H9 (cell line): ENCODE measurements at regions not wholly inside any gene's neighbourhood (a gene's known extent, or its start where the extent isn't known, plus 50 kb on each side); places are given as distances from the start of the nearest gene placed in this dataset.

Experiments used
- DNase-seq: peaks from one replicate; pipeline ENCODE4 v3.0.0-alpha.2; 2017
- H2AFZ ChIP-seq: one replicate; pipeline ENCODE4 v1.6.1; 2013; ENCODE audit warnings: mild to moderate bottlenecking, low read length, control low read depth, moderate library complexity
- H2AK5ac ChIP-seq: 2 replicates; pipeline ENCODE4 v1.6.1; 2013; ENCODE audit warnings: low read length, control low read depth, mixed read lengths; ENCODE audit not compliant: insufficient read length
- H2BK120ac ChIP-seq: one replicate; pipeline ENCODE4 v1.6.1; 2013; ENCODE audit warnings: low read depth, mild to moderate bottlenecking, low read length, control low read depth, inconsistent platforms; ENCODE audit not compliant: poor library complexity, severe bottlenecking
- H2BK12ac ChIP-seq: 2 replicates; pipeline ENCODE4 v1.6.1; 2013; ENCODE audit warnings: low read length, control low read depth, mixed read lengths, low read depth; ENCODE audit not compliant: insufficient read length
- H2BK15ac ChIP-seq: 2 replicates; pipeline ENCODE4 v1.6.1; 2013; ENCODE audit warnings: low read depth, low read length, control low read depth
- H2BK20ac ChIP-seq: one replicate; pipeline ENCODE4 v1.6.1; 2013; ENCODE audit warnings: low read depth, mild to moderate bottlenecking, low read length, control low read depth, inconsistent platforms; ENCODE audit not compliant: poor library complexity, severe bottlenecking
- H2BK5ac ChIP-seq: 2 replicates; pipeline ENCODE4 v1.6.1; 2013; ENCODE audit warnings: low read length, control low read depth, mixed read lengths; ENCODE audit not compliant: insufficient read length
- H3K14ac ChIP-seq: 2 replicates; pipeline ENCODE4 v1.6.1; 2013; ENCODE audit warnings: low read length, control low read depth; ENCODE audit not compliant: insufficient read depth
- H3K18ac ChIP-seq: 2 replicates; pipeline ENCODE4 v1.6.1; 2013; ENCODE audit warnings: low read depth, mild to moderate bottlenecking, mixed read lengths, low read length, control low read depth; ENCODE audit not compliant: insufficient read length
- H3K23ac ChIP-seq: 2 replicates; pipeline ENCODE4 v1.6.1; 2013; ENCODE audit warnings: low read length, control low read depth, mixed read lengths, low read depth; ENCODE audit not compliant: insufficient read length
- H3K23me2 ChIP-seq: 2 replicates; pipeline ENCODE4 v1.6.1; 2013; ENCODE audit warnings: low read depth, mild to moderate bottlenecking, mixed read lengths, low read length, control low read depth; ENCODE audit not compliant: insufficient read length, poor library complexity, severe bottlenecking
- H3K27ac ChIP-seq: 2 replicates; pipeline ENCODE4 v1.5.1; 2013; ENCODE audit warnings: low read length, control low read depth, mixed read lengths, low read depth; ENCODE audit not compliant: insufficient read length
- H3K27me3 ChIP-seq: 2 replicates; pipeline ENCODE4 v1.6.1; 2013; ENCODE audit warnings: low read length, control low read depth, inconsistent platforms; ENCODE audit not compliant: insufficient read depth
- H3K4ac ChIP-seq: 2 replicates; pipeline ENCODE4 v1.6.1; 2013; ENCODE audit warnings: low read depth, mild to moderate bottlenecking, control low read depth, inconsistent platforms, low read length, moderate library complexity
- H3K4me1 ChIP-seq: 2 replicates; pipeline ENCODE4 v1.6.1; 2013; ENCODE audit warnings: low read length, control low read depth, inconsistent platforms; ENCODE audit not compliant: insufficient read depth
- H3K4me2 ChIP-seq: 2 replicates; pipeline ENCODE4 v1.6.1; 2013; ENCODE audit warnings: low read length, control low read depth, mixed read lengths; ENCODE audit not compliant: insufficient read length, insufficient read depth
- H3K56ac ChIP-seq: 2 replicates; pipeline ENCODE4 v1.6.1; 2013; ENCODE audit warnings: low read depth, mild to moderate bottlenecking, mixed read lengths, low read length, control low read depth; ENCODE audit not compliant: insufficient read length
- H3K79me1 ChIP-seq: 2 replicates; pipeline ENCODE4 v1.6.1; 2013; ENCODE audit warnings: low read depth, mild to moderate bottlenecking, moderate library complexity, low read length, control low read depth, inconsistent platforms; ENCODE audit not compliant: insufficient read depth, poor library complexity, severe bottlenecking
- H3K79me2 ChIP-seq: 2 replicates; pipeline ENCODE4 v1.6.1; 2013; ENCODE audit warnings: low read length, control low read depth, inconsistent platforms; ENCODE audit not compliant: insufficient read depth
- H3K9ac ChIP-seq: 2 replicates; pipeline ENCODE4 v1.6.1; 2013; ENCODE audit warnings: low read length, control low read depth, mixed read lengths; ENCODE audit not compliant: insufficient read length; ENCODE audit errors: extremely low read depth
- H3K9me3 ChIP-seq: one replicate; pipeline ENCODE4 v1.6.1; 2013; ENCODE audit warnings: low read depth, low read length, inconsistent platforms; ENCODE audit not compliant: control insufficient read depth
- H3T11ph ChIP-seq: one replicate; pipeline ENCODE4 v1.6.1; 2013; ENCODE audit warnings: mild to moderate bottlenecking, low read length, control low read depth, inconsistent platforms
- H4K20me1 ChIP-seq: one replicate; pipeline ENCODE4 v1.6.1; 2013; ENCODE audit not compliant: control insufficient read depth, insufficient read length, insufficient read depth
- H4K5ac ChIP-seq: 2 replicates; pipeline ENCODE4 v1.6.1; 2013; ENCODE audit warnings: low read depth, mild to moderate bottlenecking, mixed read lengths, low read length, control low read depth; ENCODE audit not compliant: insufficient read length
- H4K8ac ChIP-seq: replicated peaks from 2 replicates; pipeline ENCODE4 v1.6.1; 2013; ENCODE audit warnings: low read length, control low read depth, mixed read lengths, low read depth; ENCODE audit not compliant: insufficient read length
- H4K91ac ChIP-seq: 2 replicates; pipeline ENCODE4 v1.6.1; 2013; ENCODE audit warnings: low read depth, mild to moderate bottlenecking, moderate library complexity, mixed read lengths, low read length, control low read depth; ENCODE audit not compliant: insufficient read length
- H3K27ac Mint-ChIP-seq, 3 experiments: 2 replicates in 2 of 3; 3 replicates in 1 of 3; pipeline ENCODE4 v1.8.0; 2020 to 2021; ENCODE audit warnings: mixed read lengths in 3 of 3, mild to moderate bottlenecking in 1 of 3, moderate library complexity in 1 of 3
- H3K27me3 Mint-ChIP-seq: 2 replicates; pipeline ENCODE4 v1.8.0; 2021; ENCODE audit warnings: low read depth, mild to moderate bottlenecking, moderate library complexity, mixed read lengths
- H3K36me3 Mint-ChIP-seq, 3 experiments: 2 replicates in 2 of 3; 3 replicates in 1 of 3; pipeline ENCODE4 v1.8.0; 2020 to 2021; ENCODE audit warnings: low read depth in 3 of 3, mixed read lengths in 3 of 3; ENCODE audit not compliant: insufficient read depth in 1 of 3
- H3K4me1 Mint-ChIP-seq, 2 experiments: 2 replicates each; pipeline ENCODE4 v1.8.0; 2020; ENCODE audit warnings: mixed read lengths in 2 of 2
- H3K4me3 Mint-ChIP-seq, 2 experiments: 2 replicates in 1 of 2; 3 replicates in 1 of 2; pipeline ENCODE4 v1.8.0; 2020 to 2021; ENCODE audit warnings: mild to moderate bottlenecking in 2 of 2, mixed read lengths in 2 of 2, moderate library complexity in 1 of 2
- H3K9me3 Mint-ChIP-seq, 2 experiments: 2 replicates in 1 of 2; 3 replicates in 1 of 2; pipeline ENCODE4 v1.8.0; 2020; ENCODE audit warnings: mild to moderate bottlenecking in 2 of 2, mixed read lengths in 2 of 2, moderate library complexity in 1 of 2
- TF ChIP-seq, protein P1 (sequence below): fragments of 200-600 bp; sonication (generic); conservative IDR thresholded peaks from 3 replicates; pipeline ENCODE4 v1.8.0; 2021; ENCODE audit warnings: antibody characterized with exemption, mild to moderate bottlenecking

DNA sequence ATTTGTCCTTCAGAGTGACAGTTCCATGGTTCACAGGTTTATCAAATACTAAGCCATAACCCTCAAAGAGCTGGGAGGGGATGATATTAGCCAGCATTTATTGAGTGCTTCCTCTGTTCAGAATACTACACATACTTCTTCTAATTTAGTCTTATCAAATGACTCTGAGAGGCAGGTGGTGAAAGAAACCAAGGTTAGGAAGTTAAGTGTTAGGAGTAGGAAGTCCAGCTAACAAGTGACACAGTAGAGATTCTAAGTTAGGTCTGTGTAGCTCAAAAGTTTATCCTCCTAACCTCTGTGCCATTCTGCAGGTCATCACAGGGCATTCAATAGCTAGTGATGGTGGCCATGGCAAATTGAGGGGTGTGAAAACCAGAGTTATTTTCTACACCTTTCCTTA is 198.3 kb upstream of the MID1 start:
- Histone ChIP-seq H4K20me1 (no peaks in the 10 kb centered on the region), H3K79me1 (no peaks in the 10 kb centered on the region), H2AFZ (no peak overlapping the region), H3K4me1 (no peaks in the 10 kb centered on the region), H3K56ac (no peak overlapping the region), H2BK20ac (no peak overlapping the region), H2BK5ac (no peak overlapping the region), H4K5ac (no peak overlapping the region), H3K79me2 (no peaks in the 10 kb centered on the region), H3K4ac (no peak overlapping the region), H3K23me2 (no peaks in the 10 kb centered on the region), H3K9me3 (no peaks in the 10 kb centered on the region), H3K27ac (no peak overlapping the region), H3K14ac (no peak overlapping the region), H4K91ac (no peak overlapping the region), H2BK12ac (no peak overlapping the region), H4K8ac (no peak overlapping the region), H3K18ac (no peak overlapping the region), H2BK120ac (no peak overlapping the region), H3K23ac (no peak overlapping the region), H2AK5ac (no peak overlapping the region), H3K9ac (no peak overlapping the region), H2BK15ac (no peak overlapping the region), H3K27me3 (no peaks in the 10 kb centered on the region), H3K4me2 (no peak overlapping the region), H3T11ph (no peak overlapping the region)
- Mint-ChIP-seq H3K4me1 (no peaks in the 10 kb centered on the region), H3K27ac (no peak overlapping the region), H3K36me3 (no peaks in the 10 kb centered on the region), H3K9me3 (peaks cover 17 to 48% of the 10 kb centered on the region in 2 experiments), H3K4me3 (no peak overlapping the region), H3K27me3 (no peaks in the 10 kb centered on the region)
- no peak for DNase-seq
- TF ChIP-seq, protein P1, sequence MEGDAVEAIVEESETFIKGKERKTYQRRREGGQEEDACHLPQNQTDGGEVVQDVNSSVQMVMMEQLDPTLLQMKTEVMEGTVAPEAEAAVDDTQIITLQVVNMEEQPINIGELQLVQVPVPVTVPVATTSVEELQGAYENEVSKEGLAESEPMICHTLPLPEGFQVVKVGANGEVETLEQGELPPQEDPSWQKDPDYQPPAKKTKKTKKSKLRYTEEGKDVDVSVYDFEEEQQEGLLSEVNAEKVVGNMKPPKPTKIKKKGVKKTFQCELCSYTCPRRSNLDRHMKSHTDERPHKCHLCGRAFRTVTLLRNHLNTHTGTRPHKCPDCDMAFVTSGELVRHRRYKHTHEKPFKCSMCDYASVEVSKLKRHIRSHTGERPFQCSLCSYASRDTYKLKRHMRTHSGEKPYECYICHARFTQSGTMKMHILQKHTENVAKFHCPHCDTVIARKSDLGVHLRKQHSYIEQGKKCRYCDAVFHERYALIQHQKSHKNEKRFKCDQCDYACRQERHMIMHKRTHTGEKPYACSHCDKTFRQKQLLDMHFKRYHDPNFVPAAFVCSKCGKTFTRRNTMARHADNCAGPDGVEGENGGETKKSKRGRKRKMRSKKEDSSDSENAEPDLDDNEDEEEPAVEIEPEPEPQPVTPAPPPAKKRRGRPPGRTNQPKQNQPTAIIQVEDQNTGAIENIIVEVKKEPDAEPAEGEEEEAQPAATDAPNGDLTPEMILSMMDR: no peak
